Stomach (tissue), 8 donors: ENCODE measurements at regions not wholly inside any gene's neighbourhood (a gene's known extent, or its start where the extent isn't known, plus 50 kb on each side); places are given as distances from the start of the nearest gene placed in this dataset.

Experiments used
- DNase-seq, 2 donors: peaks; one replicate each; pipeline versions ENCODE4 v3.0.0 to v3.0.0-alpha.2; 2013 to 2019
- H3K27ac ChIP-seq, 5 donors: fragments of 200-600 bp in 4 of 5; sonication (generic) in 4 of 5; one replicate each; pipeline ENCODE4 v1.5.1; 2013 to 2019; ENCODE audit warnings: mild to moderate bottlenecking in 1 of 5, moderate library complexity in 1 of 5
- H3K27me3 ChIP-seq, 3 donors: fragments of 200-600 bp; sonication (generic); one replicate each; pipeline ENCODE4 v1.5.1; 2017 to 2019; ENCODE audit warnings: mixed run types in 1 of 3
- H3K36me3 ChIP-seq, 4 donors: fragments of 200-600 bp; sonication (generic); 1 replicate in 3 of 4; 2 replicates in 1 of 4; pipeline ENCODE4 v1.5.1; 2016 to 2019
- H3K4me1 ChIP-seq, 4 donors: fragments of 200-600 bp; sonication (generic); one replicate each; pipeline ENCODE4 v1.5.1; 2016 to 2019
- H3K4me3 ChIP-seq, 4 donors: fragments of 200-600 bp; sonication (generic) in 3 of 4; one replicate each; pipeline ENCODE4 v1.5.1; 2016 to 2019; ENCODE audit warnings: mild to moderate bottlenecking in 1 of 4
- H3K9me3 ChIP-seq, 4 donors: fragments of 200-600 bp; sonication (generic); one replicate each; pipeline ENCODE4 v1.5.1; 2016 to 2019
- CTCF ChIP-seq, 7 experiments: fragments of 450-650 bp in 4 of 7; fragments of 200-600 bp in 3 of 7; sonication (generic) in 3 of 7; IDR thresholded peaks; one replicate each; pipeline ENCODE4 v1.5.1; 2016 to 2019; ENCODE audit warnings: antibody characterized with exemption in 7 of 7, control low read depth in 2 of 7, mild to moderate bottlenecking in 1 of 7
- EP300 ChIP-seq: sonication (generic); formaldehyde crosslinking; IDR thresholded peaks from one replicate; pipeline ENCODE4 v1.6.1; 2017; ENCODE audit warnings: antibody characterized with exemption
- POLR2A ChIP-seq, 4 donors: fragments of 450-650 bp; IDR thresholded peaks; one replicate each; pipeline ENCODE4 v1.6.1; 2016; ENCODE audit warnings: antibody characterized with exemption in 4 of 4, control low read depth in 2 of 4, mild to moderate bottlenecking in 1 of 4, moderate library complexity in 1 of 4
- POLR2AphosphoS5 ChIP-seq, 3 donors: sonication (generic); formaldehyde crosslinking; IDR thresholded peaks; one replicate each; pipeline ENCODE4 v1.6.1; 2016; ENCODE audit warnings: antibody characterized with exemption in 3 of 3
- WGBS, 5 donors: extraction: QIAGEN DNeasy Blood & Tissue Kit in 3 of 5; methylation state at CpG; one replicate each; pipeline versions ENCODE4 v1.1.5 to v1.1.7; 2013 to 2018; 5-methylcytosine and 5-hydroxymethylcytosine counted together
- intact Hi-C: fragments of 100-400 bp; cut with DNase I; formaldehyde crosslinking; loops from one replicate; pipeline ENCODE4 v1.15.1; 2023; ENCODE audit warnings: low total_unique reads
- donor health status: healthy with polysubstance abuse.
- donor health status: Bipolar disorder and iron deficiency.
- donor health status: healthy.

DNA sequence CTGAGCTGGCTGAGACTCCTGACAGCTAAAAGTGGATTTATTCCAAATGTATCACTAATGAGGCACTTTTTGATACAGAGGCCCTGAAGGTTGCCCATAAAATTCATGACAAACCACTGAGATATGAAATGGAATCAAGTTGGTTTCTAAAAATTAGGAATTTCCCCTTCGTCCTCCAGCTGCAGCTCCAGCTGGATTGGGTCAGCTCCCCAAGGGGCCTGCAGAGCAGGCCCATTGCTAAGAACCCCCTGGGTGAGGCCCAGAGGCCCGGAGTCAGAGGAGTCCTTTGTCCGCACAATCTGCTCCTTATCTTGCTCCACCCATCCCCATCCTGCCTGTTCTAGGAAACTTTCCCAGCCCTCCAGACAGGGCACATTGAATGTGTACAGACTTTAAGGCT lies 163.5 kb upstream of the TOP1 start:
- WGBS, 5 donors: 34 to 54% (median 50%) methylated on average over 3 of the region's 3 CpGs
- TF ChIP-seq POLR2AphosphoS5 (IDR thresholded peaks at IDR 0.05) (no peak), POLR2A (IDR thresholded peaks at IDR 0.05) (no peak), CTCF (IDR thresholded peaks at IDR 0.05) (no peak), EP300 (no peak)
- intact Hi-C loops: no loop called here
- Histone ChIP-seq H3K4me1 (peaks cover 0 to 21% (median 8%) of the 10 kb centered on the region in 4 donors), H3K27me3 (no peaks in the 10 kb centered on the region), H3K36me3 (no peaks in the 10 kb centered on the region), H3K27ac (no peak overlapping the region), H3K9me3 (no peaks in the 10 kb centered on the region), H3K4me3 (no peak overlapping the region)
- DNase-seq: no peak

DNA sequence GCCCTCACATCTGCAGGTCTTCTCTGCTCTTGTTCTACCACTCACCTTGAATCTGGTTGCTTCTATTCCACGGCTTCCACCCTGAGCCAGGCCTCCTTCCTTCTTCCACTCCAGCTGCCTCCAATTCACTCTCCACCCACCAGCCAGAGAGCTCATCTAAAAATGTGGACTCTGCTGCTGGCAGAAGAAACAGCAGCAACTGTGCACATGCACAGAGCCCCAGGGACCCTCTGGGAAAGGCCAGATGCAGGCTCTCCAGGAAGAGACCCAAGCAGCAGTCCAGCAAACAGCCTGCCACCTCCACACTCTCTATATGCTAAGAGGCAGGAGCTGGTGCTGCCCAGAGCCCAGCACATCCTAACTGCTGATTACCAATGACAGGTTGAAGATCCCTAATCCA lies 162.6 kb upstream of the TOP1 start:
- intact Hi-C loops: no loop called here
- H3K4me1 ChIP-seq: peaks cover 0 to 21% (median 8%) of the 10 kb centered on the region in 4 donors
- WGBS, 5 donors: 38 to 81% (median 48%) methylated on average over 1 of the region's 1 CpG

GRCh38 chr20:40868551-40869217 lies 159.9 kb upstream of the TOP1 start:
- intact Hi-C loops: no loop called here
- Histone ChIP-seq H3K27ac (peak overlapping the region in 1 of 5 donors; percentile 34), H3K4me3 (no peak overlapping the region), H3K9me3 (no peaks in the 10 kb centered on the region), H3K36me3 (no peaks in the 10 kb centered on the region), H3K27me3 (no peaks in the 10 kb centered on the region), H3K4me1 (peaks cover 0 to 21% (median 8%) of the 10 kb centered on the region in 4 donors)
- WGBS, 5 donors: 35 to 67% (median 53%) methylated on average over 6 of the region's 6 CpGs
- no peak for TF ChIP-seq POLR2AphosphoS5 (IDR thresholded peaks at IDR 0.05)
- TF ChIP-seq CTCF (IDR thresholded peaks at IDR 0.05): no peak
- no peak for TF ChIP-seq POLR2A (IDR thresholded peaks at IDR 0.05)
- no peak for TF ChIP-seq EP300
- DNase-seq: peak in 1 of 2 donors; percentile 87

More for the DNA sequence above, 162.6 kb upstream of the TOP1 start:
- DNase-seq: peak in 1 of 2 donors; percentile 47
- Histone ChIP-seq H3K4me3 (no peak overlapping the region), H3K36me3 (no peaks in the 10 kb centered on the region), H3K27me3 (no peaks in the 10 kb centered on the region), H3K27ac (no peak overlapping the region), H3K9me3 (no peaks in the 10 kb centered on the region)
- TF ChIP-seq CTCF (IDR thresholded peaks at IDR 0.05) (no peak), POLR2A (IDR thresholded peaks at IDR 0.05) (no peak), EP300 (no peak), POLR2AphosphoS5 (IDR thresholded peaks at IDR 0.05) (no peak)

DNA sequence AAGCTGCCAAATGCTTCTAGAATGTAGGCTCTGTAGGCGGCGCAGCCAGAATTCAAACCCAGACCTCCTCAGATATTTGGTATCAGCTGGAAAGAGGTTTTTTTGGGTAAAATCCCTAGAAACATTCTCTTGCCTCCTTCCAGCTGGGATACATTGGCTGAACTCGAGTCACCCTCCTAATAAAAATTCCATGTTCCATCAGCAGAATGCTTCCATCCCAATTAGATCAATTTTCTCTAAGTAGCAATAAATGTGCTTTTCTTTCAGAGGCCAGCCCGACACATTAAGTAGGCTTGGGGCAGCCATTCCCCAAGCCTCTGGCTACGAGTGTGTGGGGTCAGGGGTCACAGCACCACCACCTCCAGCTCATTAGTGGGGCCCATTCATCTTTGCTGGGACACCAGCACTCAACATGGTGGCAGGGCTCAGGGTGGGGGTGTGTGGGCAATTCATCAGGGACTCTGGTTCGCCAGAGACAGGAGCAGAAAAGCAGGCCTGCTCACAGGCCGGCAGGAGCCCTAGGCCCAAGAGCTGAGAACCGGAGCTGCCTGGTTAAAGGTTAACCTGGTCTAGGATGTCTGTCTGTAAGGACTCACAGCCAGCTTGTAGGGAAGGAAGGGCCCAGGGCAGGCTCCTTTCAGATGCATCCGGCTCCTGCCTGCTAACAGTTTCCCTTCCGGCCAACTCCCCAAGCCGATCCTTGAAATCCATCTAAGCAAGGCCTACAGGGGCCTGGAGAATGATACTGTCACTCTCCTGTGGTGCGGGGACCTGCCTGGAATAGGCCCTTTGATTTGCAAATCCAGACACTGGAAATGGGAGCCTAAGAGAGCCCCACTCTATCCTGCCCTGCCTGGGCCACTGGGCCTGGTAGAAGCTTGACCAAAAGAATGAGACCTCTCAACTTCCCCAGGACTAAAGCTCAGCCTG lies 159.1 kb upstream of the TOP1 start:
- Histone ChIP-seq H3K4me1 (peaks cover 0 to 21% (median 8%) of the 10 kb centered on the region in 4 donors), H3K4me3 (no peak overlapping the region), H3K9me3 (no peaks in the 10 kb centered on the region), H3K36me3 (no peaks in the 10 kb centered on the region), H3K27me3 (no peaks in the 10 kb centered on the region), H3K27ac (no peak overlapping the region)
- TF ChIP-seq POLR2AphosphoS5 (IDR thresholded peaks at IDR 0.05) (no peak), EP300 (no peak), POLR2A (IDR thresholded peaks at IDR 0.05) (no peak), CTCF (IDR thresholded peaks at IDR 0.05) (no peak)
- intact Hi-C loops: no loop called here
- no peak for DNase-seq
- WGBS, 5 donors: 66 to 82% (median 78%) methylated on average over 8 to 12 of the region's 12 CpGs
